GM18861 (cell line): ENCODE measurements at regions not wholly inside any gene's neighbourhood (a gene's known extent, or its start where the extent isn't known, plus 50 kb on each side); places are given as distances from the start of the nearest gene placed in this dataset.
"Not testable (repeated sequence)": the region's sequence is repeated elsewhere in the genome, so short reads cannot be mapped to it uniquely, and the experiment has no call there.

Experiments
- ATAC-seq: cut with Tn5 transposase; IDR thresholded peaks from one replicate; pipeline ENCODE4 v1.9.1; 2021; ENCODE audit not compliant: unreplicated experiment

DNA sequence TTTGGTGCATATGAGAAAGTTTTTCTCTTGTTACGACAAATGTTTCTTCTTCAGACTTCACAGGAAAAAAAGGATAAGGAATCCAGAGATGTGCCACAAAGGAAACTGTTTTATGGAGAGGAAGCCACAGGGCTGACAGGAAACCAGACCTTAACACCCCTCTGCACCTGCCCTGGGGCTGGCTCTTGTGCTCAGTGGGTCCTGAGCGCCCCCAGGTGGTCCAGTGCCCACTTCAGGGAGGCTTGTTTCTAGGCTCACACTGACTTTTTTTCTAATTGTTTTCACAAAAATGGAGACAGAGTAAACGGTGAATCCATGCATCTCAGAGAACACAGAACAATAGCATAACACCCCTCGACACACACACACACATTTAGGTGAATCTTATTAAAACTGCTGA, 951.2 kb downstream of the TMEM121 start:
- ATAC-seq, result not testable (repeated sequence)

- not testable (repeated sequence) for ATAC-seq
Observed at GRCh38 chr14:106480287-106480686, 953.9 kb downstream of the TMEM121 start.

- ATAC-seq, result not testable (repeated sequence)
Observed at GRCh38 chr14:106482213-106482612, 955.8 kb downstream of the TMEM121 start.

- ATAC-seq, result no peak
Observed at GRCh38 chr14:106487600-106487999, 961.2 kb downstream of the TMEM121 start.

DNA sequence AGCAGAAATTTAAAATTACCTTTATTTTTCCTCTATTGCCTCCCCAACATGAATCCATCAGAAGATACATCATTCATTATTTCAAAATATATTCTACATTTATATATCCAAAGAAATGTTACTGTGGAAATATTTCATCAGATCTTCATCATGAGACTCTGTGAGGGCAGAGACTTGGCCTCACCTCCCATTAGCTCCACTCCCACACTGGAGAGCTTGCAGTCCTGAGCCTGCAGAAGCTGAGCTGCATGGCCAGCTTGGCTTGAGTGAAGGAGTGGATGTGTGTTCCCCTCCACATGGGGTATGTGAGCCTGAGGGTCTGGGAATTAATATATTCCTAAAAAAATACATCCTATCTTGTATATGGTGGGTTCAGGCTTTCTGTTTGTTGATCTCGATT, 961.9 kb downstream of the TMEM121 start:
- ATAC-seq, result no peak

DNA sequence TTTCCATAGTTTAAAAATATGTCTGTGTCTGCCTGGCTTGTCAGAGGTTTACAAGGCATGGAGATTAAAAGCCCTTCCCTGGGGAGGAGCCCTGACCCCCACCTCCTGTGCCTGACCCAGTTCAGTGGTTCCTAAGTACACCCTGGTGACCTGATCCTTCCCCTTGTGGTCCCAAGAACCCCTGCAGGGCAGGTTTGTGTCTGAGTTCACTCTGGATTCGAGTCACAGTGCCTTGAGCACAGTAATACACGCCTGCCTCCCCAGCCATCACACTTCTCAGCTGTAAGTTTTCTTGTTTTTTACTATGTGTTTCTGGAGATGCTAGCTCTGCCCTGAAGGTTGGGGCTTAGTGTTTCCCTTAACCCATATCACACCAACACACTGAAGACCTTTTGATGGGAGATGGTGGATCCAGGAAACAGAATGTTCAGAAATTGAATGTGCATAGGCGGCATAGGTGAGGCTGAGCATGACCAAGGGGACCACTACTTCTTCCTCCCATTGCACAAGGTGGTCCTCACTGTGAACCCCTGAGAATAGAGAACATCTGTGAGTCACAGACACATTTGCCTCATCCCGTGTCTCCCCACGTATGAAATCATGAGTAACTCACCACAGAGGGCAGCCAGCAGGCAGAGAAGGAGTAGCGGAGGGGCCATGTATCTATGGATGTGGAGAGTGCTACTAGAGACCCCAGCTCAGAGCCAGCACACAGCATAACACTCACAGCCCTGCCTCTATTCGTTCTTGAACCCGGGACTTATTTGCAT, 962.9 kb downstream of the TMEM121 start:
- ATAC-seq, result no peak

GRCh38 chr14:106490442-106490841, 964.1 kb downstream of the TMEM121 start:
- ATAC-seq, result no peak

- no peak for ATAC-seq
Observed at GRCh38 chr14:106491851-106492250, 965.5 kb downstream of the TMEM121 start.

GRCh38 chr14:106493962-106494823, 967.8 kb downstream of the TMEM121 start:
- ATAC-seq, result no peak

DNA sequence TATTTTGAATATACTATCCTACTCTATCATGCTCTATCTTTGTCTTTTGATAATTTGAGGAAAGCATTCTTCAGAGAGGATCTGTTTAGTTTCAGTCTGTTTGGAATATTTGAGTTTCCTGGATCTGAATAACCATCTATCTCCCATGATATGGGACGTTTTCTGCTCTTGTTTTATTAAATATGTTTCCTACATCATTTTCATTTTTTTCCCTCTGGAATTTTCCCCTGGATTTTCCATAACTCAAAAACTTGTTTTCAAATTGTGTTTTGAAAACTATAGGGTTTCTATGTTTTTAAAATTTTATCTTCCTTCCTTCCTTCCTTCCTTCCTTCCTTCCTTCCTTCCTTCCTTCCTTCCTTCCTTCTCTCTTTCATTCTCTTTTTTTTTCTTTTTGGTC, 974.2 kb downstream of the TMEM121 start:
- ATAC-seq, result no peak

GRCh38 chr14:106501898-106502297, 975.5 kb downstream of the TMEM121 start:
- no peak for ATAC-seq

GRCh38 chr14:106505366-106505765, 979.0 kb downstream of the TMEM121 start:
- no peak for ATAC-seq

DNA sequence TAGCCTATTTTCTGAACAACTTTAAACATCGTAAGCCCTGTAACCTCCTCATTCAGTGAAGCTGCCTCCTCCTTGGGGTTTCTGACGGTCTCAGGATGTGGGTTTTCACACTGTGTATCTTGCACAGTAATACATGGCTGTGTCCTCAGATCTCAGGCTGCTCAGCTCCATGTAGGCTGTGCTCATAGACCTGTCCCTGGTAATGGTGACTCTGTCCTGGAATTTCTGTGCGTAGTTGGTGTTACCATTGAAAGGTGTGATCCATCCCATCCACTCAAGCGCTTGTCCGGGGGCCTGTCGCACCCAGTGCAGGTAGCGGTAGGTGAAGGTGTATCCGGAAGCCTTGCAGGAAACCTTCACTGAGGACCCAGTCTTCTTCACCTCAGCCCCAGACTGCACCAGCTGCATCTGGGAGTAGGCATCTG, 980.5 kb downstream of the TMEM121 start:
- no peak for ATAC-seq

DNA sequence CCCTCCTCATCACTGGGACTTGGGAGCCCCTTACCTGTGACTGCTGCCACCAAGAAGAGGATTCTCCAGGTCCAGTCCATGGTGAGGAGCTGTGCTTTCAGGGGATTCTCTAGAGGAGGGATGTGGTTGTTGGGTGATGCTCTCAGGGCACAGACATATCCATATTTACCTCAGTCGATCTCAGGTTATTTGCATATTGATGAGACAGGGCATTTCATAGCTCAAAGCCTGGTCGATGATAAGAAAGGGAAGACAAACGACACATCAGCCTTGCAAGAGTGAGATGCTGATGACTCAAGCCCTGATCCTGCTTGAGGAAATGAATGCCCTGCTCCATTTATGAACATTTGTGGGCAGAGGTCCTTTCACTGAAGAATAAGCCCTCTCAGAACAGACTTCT, 981.0 kb downstream of the TMEM121 start:
- ATAC-seq, result no peak

- no peak for ATAC-seq
Observed at GRCh38 chr14:106508216-106508615, 981.8 kb downstream of the TMEM121 start.

DNA sequence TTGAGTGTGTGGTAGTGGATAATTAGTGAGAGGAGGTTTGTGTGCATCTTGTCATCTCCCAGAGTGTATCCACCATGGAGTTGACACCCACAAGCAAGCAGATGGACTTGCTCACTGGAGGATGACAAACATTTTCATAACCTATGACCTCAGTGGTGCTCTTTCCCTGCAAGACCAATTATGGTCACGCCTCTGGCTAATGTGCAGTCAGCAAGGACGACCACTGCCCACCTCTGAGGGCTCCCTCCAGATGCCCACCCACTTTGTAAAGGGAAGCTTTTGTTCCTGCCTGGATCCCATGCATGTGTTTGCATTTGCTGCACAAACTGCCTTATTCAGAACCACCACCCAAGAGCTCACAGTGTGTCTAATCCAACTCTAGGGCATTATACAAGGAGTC, 982.8 kb downstream of the TMEM121 start:
- ATAC-seq, result no peak

DNA sequence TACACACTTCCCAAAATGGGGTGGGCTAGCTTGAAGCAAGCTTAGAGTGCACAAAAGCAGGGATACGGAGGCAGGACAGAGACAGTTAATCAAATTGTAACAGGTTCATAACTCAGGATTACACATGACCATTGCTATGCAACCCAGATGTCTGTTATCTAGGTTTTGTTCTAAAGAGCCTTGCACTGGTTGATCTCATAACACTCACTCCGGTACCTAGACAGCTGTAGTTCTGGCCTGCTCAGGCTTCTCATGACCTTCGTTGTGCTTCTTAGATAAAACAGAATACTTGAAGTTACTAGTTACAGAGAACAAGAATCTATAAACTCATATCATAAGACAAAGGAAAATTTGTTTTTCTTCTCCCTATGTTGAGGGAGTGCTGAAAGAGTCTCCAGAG, 983.4 kb downstream of the TMEM121 start:
- no peak for ATAC-seq

- no peak for ATAC-seq
Observed at GRCh38 chr14:106511006-106511799, 984.8 kb downstream of the TMEM121 start.

DNA sequence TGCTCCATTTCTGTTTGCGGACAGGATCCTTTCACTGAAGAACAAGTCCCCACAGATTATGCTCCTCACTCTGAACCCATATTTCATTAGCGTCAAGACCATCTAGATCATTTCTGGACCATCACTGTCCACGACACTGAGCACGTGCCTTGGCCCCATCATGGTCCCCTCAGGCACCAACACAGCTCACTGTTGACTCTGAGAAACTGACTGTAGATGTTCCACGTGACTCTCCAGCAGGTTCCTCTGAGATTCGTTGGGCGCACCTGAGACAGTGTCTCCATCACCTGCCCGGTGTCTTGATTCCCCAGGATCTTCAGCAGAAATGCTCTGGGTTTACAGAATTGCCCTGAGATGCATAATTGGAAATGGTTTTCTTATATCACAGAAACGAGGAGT, 985.4 kb downstream of the TMEM121 start:
- no peak for ATAC-seq

GRCh38 chr14:106513302-106513701, 986.9 kb downstream of the TMEM121 start:
- no peak for ATAC-seq
